B cell (primary cell): ENCODE measurements at regions not wholly inside any gene's neighbourhood (a gene's known extent, or its start where the extent isn't known, plus 50 kb on each side); places are given as distances from the start of the nearest gene placed in this dataset.
"Not testable (repeated sequence)": the region's sequence is repeated elsewhere in the genome, so short reads cannot be mapped to it uniquely, and the experiment has no call there.

Experiments
- ATAC-seq: fragments of 200-7000 bp; cut with Tn5 transposase; one replicate; pipeline ENCODE4 v1.10.0; 2021; ENCODE audit warnings: low read depth, mild to moderate bottlenecking, moderate number of reproducible peaks, moderate library complexity
- CTCF ChIA-PET: fragments of 350-600 bp; sonication (Branson Sonifier 250); formaldehyde crosslinking; loops from one replicate; lab custom pipeline; 2021; ENCODE audit warnings: antibody characterized with exemption, inconsistent platforms; lab: Charles Lee
- POLR2A ChIA-PET: fragments of 350-600 bp; sonication (Branson Sonifier 250); formaldehyde crosslinking; loops from one replicate; lab custom pipeline; 2021; ENCODE audit warnings: antibody characterized with exemption; lab: Charles Lee
- DNase-seq: peaks from one replicate; pipeline ENCODE4 v3.0.0; 2013
- H2AFZ ChIP-seq: 2 replicates; pipeline ENCODE4 v1.6.1; 2012; ENCODE audit warnings: mild to moderate bottlenecking, low read depth, low read length; ENCODE audit not compliant: insufficient read depth, poor library complexity, severe bottlenecking
- H3K27ac ChIP-seq, 2 donors: 1 replicate in 1 of 2; 2 replicates in 1 of 2; pipeline ENCODE4 v1.5.1; 2012 to 2013; ENCODE audit warnings: low read length in 2 of 2, mild to moderate bottlenecking in 2 of 2, moderate library complexity in 1 of 2
- H3K27me3 ChIP-seq, 4 experiments: fragments of 200-600 bp in 1 of 4; sonication (generic) in 1 of 4; replicated peaks in 1 of 4; 1 replicate in 2 of 4; 2 replicates in 2 of 4; pipeline versions ENCODE4 v1.6.1 to v1.7.0; 2013 to 2016; ENCODE audit warnings: low read length in 3 of 4, mild to moderate bottlenecking in 2 of 4, mixed read lengths in 1 of 4, moderate library complexity in 1 of 4; ENCODE audit not compliant: insufficient read depth in 4 of 4, control insufficient read depth in 3 of 4; ENCODE audit errors: control extremely low read depth in 1 of 4
- H3K36me3 ChIP-seq, 2 experiments: replicated peaks in 1 of 2; 1 replicate in 1 of 2; 2 replicates in 1 of 2; pipeline versions ENCODE4 v1.6.1 to v1.7.1; 2013; ENCODE audit warnings: low read length in 1 of 2; ENCODE audit not compliant: insufficient read depth in 2 of 2, control insufficient read depth in 1 of 2; ENCODE audit errors: control extremely low read depth in 1 of 2, extremely low read depth in 1 of 2
- H3K4me1 ChIP-seq, 2 donors: fragments of 200-600 bp in 1 of 2; sonication (generic) in 1 of 2; 1 replicate in 1 of 2; 2 replicates in 1 of 2; pipeline versions ENCODE4 v1.5.1 to v1.6.1; 2013 to 2017; ENCODE audit warnings: low read length in 2 of 2; ENCODE audit not compliant: control insufficient read depth in 2 of 2, insufficient read depth in 2 of 2
- H3K4me2 ChIP-seq: replicated peaks from 2 replicates; pipeline ENCODE3; 2012; ENCODE audit warnings: mild to moderate bottlenecking, low read depth, low read length; ENCODE audit not compliant: poor library complexity, severe bottlenecking
- H3K4me3 ChIP-seq, 5 experiments: fragments of 200-600 bp in 1 of 5; sonication (generic) in 1 of 5; 1 replicate in 3 of 5; 2 replicates in 2 of 5; pipeline versions ENCODE4 v1.5.1 to v1.7.0; 2011 to 2016; ENCODE audit warnings: low read length in 4 of 5, mild to moderate bottlenecking in 4 of 5, low read depth in 2 of 5, control low read depth in 1 of 5, moderate library complexity in 1 of 5; ENCODE audit not compliant: insufficient read depth in 1 of 5; ENCODE audit errors: control extremely low read depth in 1 of 5, extremely low read depth in 1 of 5
- H3K79me2 ChIP-seq: fragments of 200-600 bp; sonication (generic); one replicate; pipeline ENCODE4 v1.6.0; 2016; ENCODE audit warnings: low read length; ENCODE audit not compliant: control insufficient read depth, insufficient read depth
- H3K9ac ChIP-seq: fragments of 200-600 bp; sonication (generic); 2 replicates; pipeline ENCODE4 v1.6.1; 2017; ENCODE audit warnings: mild to moderate bottlenecking, low read length, moderate library complexity
- H3K9me3 ChIP-seq, 3 donors: one replicate each; pipeline versions ENCODE4 v1.6.1 to v1.7.1; 2013; ENCODE audit warnings: low read length in 2 of 3; ENCODE audit not compliant: control insufficient read depth in 2 of 3, insufficient read depth in 1 of 3; ENCODE audit errors: control extremely low read depth in 1 of 3
- H4K20me1 ChIP-seq: 2 replicates; pipeline ENCODE4 v1.6.0; 2012; ENCODE audit warnings: mild to moderate bottlenecking, low read length; ENCODE audit not compliant: insufficient read depth, control insufficient read depth, poor library complexity, severe bottlenecking
- H3K27ac Mint-ChIP-seq: one replicate; pipeline ENCODE4 v1.8.0; 2021; ENCODE audit warnings: mixed read lengths
- H3K27me3 Mint-ChIP-seq: one replicate; pipeline ENCODE4 v1.8.0; 2021; ENCODE audit warnings: mixed read lengths
- H3K4me1 Mint-ChIP-seq: one replicate; pipeline ENCODE4 v1.8.0; 2021; ENCODE audit warnings: mixed read lengths
- H3K4me3 Mint-ChIP-seq: one replicate; pipeline ENCODE4 v1.8.0; 2021; ENCODE audit warnings: mixed read lengths
- H3K9me3 Mint-ChIP-seq: one replicate; pipeline ENCODE4 v1.8.0; 2022; ENCODE audit warnings: mixed read lengths; ENCODE audit not compliant: insufficient read depth
- CTCF ChIP-seq: fragments of 200-600 bp; IDR thresholded peaks from one replicate; pipeline ENCODE4 v1.8.0; 2022; ENCODE audit warnings: antibody characterized with exemption, mild to moderate bottlenecking
- EZH2 ChIP-seq: IDR thresholded peaks from 2 replicates; pipeline ENCODE4 v1.6.1; 2012; ENCODE audit warnings: borderline replicate concordance, low read depth, mild to moderate bottlenecking, moderate library complexity, low read length; ENCODE audit not compliant: insufficient read depth, poor library complexity, severe bottlenecking
- WGBS: methylation state at CpG from one replicate; pipeline ENCODE4 v1.1.5; 2013; ENCODE audit warnings: missing lambda C conversion rate; ENCODE audit not compliant: insufficient coverage; 5-methylcytosine and 5-hydroxymethylcytosine counted together
- intact Hi-C: fragments of 100-400 bp; cut with micrococcal nuclease; formaldehyde crosslinking; loops from one replicate; pipeline ENCODE4 v1.10.0; 2022

DNA sequence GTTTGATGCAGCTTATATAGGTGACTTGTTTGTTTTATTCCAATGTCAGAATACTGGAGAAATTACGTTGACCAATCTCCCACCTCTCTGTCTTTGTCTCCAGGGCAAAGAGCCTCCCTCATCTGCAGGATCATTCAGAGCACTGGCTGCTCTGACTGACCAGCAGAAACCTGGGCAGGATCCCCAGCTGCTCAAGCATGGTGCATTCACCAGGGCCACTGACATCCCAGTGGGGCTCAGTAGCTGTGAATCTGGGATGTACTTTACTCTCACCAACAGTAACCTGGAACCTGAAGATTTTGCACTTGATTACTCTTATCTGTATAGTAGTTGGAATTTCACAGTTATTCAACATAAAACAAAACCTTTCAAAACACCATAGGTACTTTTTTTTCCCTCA lies 235.9 kb downstream of the ANKRD36 start:
- no peak for TF ChIP-seq CTCF
- no peak for TF ChIP-seq EZH2
- no peak overlapping the region for H3K4me3 ChIP-seq
- no peaks in the 10 kb centered on the region for H4K20me1 ChIP-seq
- peaks cover 7% of the 10 kb centered on the region in 2 donors for H3K4me1 ChIP-seq
- Mint-ChIP-seq H3K27ac (no peak overlapping the region), H3K4me1 (peaks cover 8% of the 10 kb centered on the region), H3K4me3 (no peak overlapping the region), H3K27me3 (peaks cover 8% of the 10 kb centered on the region), H3K9me3 (no peaks in the 10 kb centered on the region)
- H3K9me3 ChIP-seq = no peaks in the 10 kb centered on the region
- peaks cover 0 to 5% (median 2%) of the 10 kb centered on the region in 4 experiments for H3K27me3 ChIP-seq
- no peaks in the 10 kb centered on the region for H3K36me3 ChIP-seq
- no peak overlapping the region for H3K9ac ChIP-seq
- no peak overlapping the region for H2AFZ ChIP-seq
- H3K4me2 ChIP-seq = no peak overlapping the region
- POLR2A ChIA-PET = no interaction called here
- no peaks in the 10 kb centered on the region for H3K79me2 ChIP-seq
- 44% methylated on average over 1 of the region's 1 CpG for WGBS
- intact Hi-C loops = no loop called here
- H3K27ac ChIP-seq = no peak overlapping the region
- ATAC-seq (no peak), DNase-seq (no peak)
- CTCF ChIA-PET = no interaction called here

GRCh38 chr2:97348265-97348664 lies 235.3 kb downstream of the ANKRD36 start:
- no peaks in the 10 kb centered on the region for H3K79me2 ChIP-seq
- POLR2A ChIA-PET = no interaction called here
- H3K4me3 ChIP-seq = no peak overlapping the region
- Mint-ChIP-seq H3K9me3 (no peaks in the 10 kb centered on the region), H3K4me3 (no peak overlapping the region), H3K4me1 (peaks cover 3% of the 10 kb centered on the region), H3K27ac (no peak overlapping the region), H3K27me3 (peaks cover 8% of the 10 kb centered on the region)
- no peak overlapping the region for H3K4me2 ChIP-seq
- 41% methylated on average over 3 of the region's 3 CpGs for WGBS
- no peak overlapping the region for H3K27ac ChIP-seq
- peaks cover 1 to 2% of the 10 kb centered on the region in 2 donors for H3K4me1 ChIP-seq
- H4K20me1 ChIP-seq = no peaks in the 10 kb centered on the region
- DNase-seq (no peak), ATAC-seq (no peak)
- intact Hi-C loops = no loop called here
- no peak overlapping the region for H3K9ac ChIP-seq
- H3K36me3 ChIP-seq = no peaks in the 10 kb centered on the region
- TF ChIP-seq CTCF (no peak), EZH2 (no peak)
- H3K27me3 ChIP-seq = peaks cover 0 to 5% (median 2%) of the 10 kb centered on the region in 4 experiments
- no peak overlapping the region for H2AFZ ChIP-seq
- CTCF ChIA-PET = no interaction called here
- no peaks in the 10 kb centered on the region for H3K9me3 ChIP-seq

DNA sequence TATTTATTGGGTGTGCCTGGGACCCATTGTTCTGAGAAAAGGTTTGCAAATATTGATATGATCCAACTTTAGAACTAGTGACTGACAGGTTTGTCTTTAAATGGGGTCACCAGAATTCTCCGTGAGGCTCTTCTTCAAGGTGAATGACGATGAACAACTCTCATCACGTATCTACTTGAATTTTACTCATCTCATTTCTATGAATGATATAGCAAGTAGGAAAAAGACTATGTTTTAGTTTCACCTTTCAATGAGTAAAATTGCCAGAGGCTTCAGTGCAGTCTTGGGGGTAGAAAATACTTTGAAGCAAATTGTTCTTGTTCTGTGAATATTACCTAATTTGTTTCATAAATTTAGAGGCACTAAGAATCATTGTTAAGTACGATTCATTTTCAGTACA lies 232.0 kb downstream of the ANKRD36 start:
- H2AFZ ChIP-seq, CTCF ChIA-PET, H3K4me1 Mint-ChIP-seq, H3K4me3 ChIP-seq, H3K9me3 Mint-ChIP-seq, H3K36me3 ChIP-seq, H3K27me3 Mint-ChIP-seq, H3K79me2 ChIP-seq, POLR2A ChIA-PET, intact Hi-C loops, H3K9me3 ChIP-seq, H3K27ac ChIP-seq, H4K20me1 ChIP-seq, H3K27me3 ChIP-seq, DNase-seq, H3K4me3 Mint-ChIP-seq, ATAC-seq, H3K27ac Mint-ChIP-seq, H3K4me2 ChIP-seq, H3K4me1 ChIP-seq, H3K9ac ChIP-seq: not testable (repeated sequence)
- WGBS = no CpG with 5 or more reads among the region's 4 CpGs
